K562 (cell line): ENCODE measurements at regions not wholly inside any gene's neighbourhood (a gene's known extent, or its start where the extent isn't known, plus 50 kb on each side); places are given as distances from the start of the nearest gene placed in this dataset.

Experiments
- ARID2 ChIP-seq: fragments of 450-650 bp; IDR thresholded peaks from 2 replicates; pipeline ENCODE4 v1.6.1; 2017; ENCODE audit warnings: antibody characterized with exemption, mild to moderate bottlenecking
- ATF7 ChIP-seq: fragments of 450-650 bp; IDR thresholded peaks from 2 replicates; pipeline ENCODE4 v1.7.1; 2014; ENCODE audit warnings: mild to moderate bottlenecking, moderate library complexity
- DDX20 ChIP-seq: fragments of 450-650 bp; IDR thresholded peaks from 2 replicates; pipeline ENCODE4 v1.6.1; 2016; ENCODE audit warnings: missing genetic modification characterization, low read depth, mild to moderate bottlenecking, missing compliant biosample characterization, moderate library complexity
- ELF2 ChIP-seq: fragments of 250-450 bp; sonication (Bioruptor Pico); IDR thresholded peaks from 2 replicates; pipeline ENCODE4 v1.5.0; 2021; ENCODE audit warnings: mild to moderate bottlenecking
- FOSL1 ChIP-seq: fragments of 200-800 bp; sonication (Bioruptor generic); conservative IDR thresholded peaks from 2 replicates; pipeline ENCODE4 v1.6.1; 2016; ENCODE audit warnings: missing genetic modification characterization, missing compliant biosample characterization
- FOXJ2 ChIP-seq: fragments of 200-800 bp; sonication (Bioruptor generic); IDR thresholded peaks from 2 replicates; pipeline ENCODE4 v1.6.1; 2016; ENCODE audit warnings: missing genetic modification characterization, missing compliant biosample characterization
- FOXO4 ChIP-seq: fragments of 450-650 bp; formaldehyde crosslinking; IDR thresholded peaks from 2 replicates; pipeline ENCODE4 v1.4.0; 2020; ENCODE audit warnings: mild to moderate bottlenecking, moderate library complexity
- GMEB1 ChIP-seq: fragments of 250-450 bp; sonication (Bioruptor Pico); IDR thresholded peaks from 2 replicates; pipeline ENCODE4 v1.4.0; 2020; ENCODE audit warnings: mild to moderate bottlenecking
- JUN ChIP-seq, 2 experiments: sonication (generic) in 1 of 2; formaldehyde crosslinking in 1 of 2; IDR thresholded peaks; 2 replicates each; pipeline versions ENCODE4 v1.6.1 to v1.8.0; 2012 to 2022; ENCODE audit warnings: borderline replicate concordance in 2 of 2, mild to moderate bottlenecking in 2 of 2, improper control_type of control experiment in 1 of 2, low read depth in 1 of 2, low read length in 1 of 2, missing genetic modification reagents in 1 of 2
- KLF16 ChIP-seq: IDR thresholded peaks from 2 replicates; pipeline ENCODE4 v1.6.1; 2016; ENCODE audit warnings: antibody characterized with exemption
- MEIS2 ChIP-seq: fragments of 450-650 bp; IDR thresholded peaks from 2 replicates; pipeline ENCODE4 v1.6.1; 2014; ENCODE audit warnings: mild to moderate bottlenecking; ENCODE audit not compliant: partially characterized antibody
- MTF1 ChIP-seq: fragments of 250-450 bp; sonication (Bioruptor Pico); IDR thresholded peaks from 2 replicates; pipeline ENCODE4 v1.9.0; 2021; ENCODE audit warnings: moderate library complexity, mild to moderate bottlenecking, inconsistent platforms, borderline replicate concordance
- POLR3G ChIP-seq: IDR thresholded peaks from 2 replicates; pipeline ENCODE4 v1.6.1; 2011; ENCODE audit not compliant: insufficient read length, insufficient replicate concordance; ENCODE audit errors: extremely low read depth
- PURB ChIP-seq: sonication (generic); formaldehyde crosslinking; IDR thresholded peaks from 2 replicates; pipeline ENCODE4 v1.9.0; 2021; ENCODE audit warnings: low read depth, mild to moderate bottlenecking, missing genetic modification reagents
- SMARCE1 ChIP-seq: fragments of 450-650 bp; IDR thresholded peaks from 2 replicates; pipeline ENCODE4 v1.7.1; 2016; ENCODE audit warnings: mild to moderate bottlenecking
- SP2 ChIP-seq: IDR thresholded peaks from 2 replicates; pipeline ENCODE4 v1.6.1; 2011; ENCODE audit warnings: mild to moderate bottlenecking, low read depth, low read length, moderate library complexity; ENCODE audit not compliant: poor library complexity, severe bottlenecking; ENCODE audit errors: extremely low read depth
- TAL1 ChIP-seq: fragments of 450-650 bp; IDR thresholded peaks from 2 replicates; pipeline ENCODE4 v1.6.1; 2016; ENCODE audit warnings: mild to moderate bottlenecking
- TBL1XR1 ChIP-seq, 2 experiments: IDR thresholded peaks; 2 replicates each; pipeline ENCODE4 v1.6.1; 2012; ENCODE audit warnings: improper control_type of control experiment in 2 of 2, low read length in 2 of 2, mild to moderate bottlenecking in 1 of 2
- TSC22D4 ChIP-seq: fragments of 450-650 bp; IDR thresholded peaks from 2 replicates; pipeline ENCODE4 v1.6.1; 2016; ENCODE audit warnings: missing genetic modification characterization, missing biosample characterization, control low read depth
- ZNF592 ChIP-seq: fragments of 450-650 bp; IDR thresholded peaks from 2 replicates; pipeline ENCODE4 v1.6.1; 2017; ENCODE audit warnings: antibody characterized with exemption, mild to moderate bottlenecking
- ZNF778 ChIP-seq: fragments of 450-650 bp; formaldehyde crosslinking; IDR thresholded peaks from 2 replicates; pipeline ENCODE4 v1.4.0; 2020; ENCODE audit warnings: mild to moderate bottlenecking, moderate library complexity

- TF ChIP-seq ATF7, result peak; percentile 90
- no peak for TF ChIP-seq FOXO4 (CRISPR knock-in tag)
- TF ChIP-seq PURB (CRISPR knock-in tag), result no peak
- TF ChIP-seq SP2, result no peak
- no peak for TF ChIP-seq ZNF778
- TF ChIP-seq FOSL1 (tag), result peak; percentile 40; the same call in 1 of the 2 replicates
- no peak for TF ChIP-seq DDX20 (tag)
- TF ChIP-seq POLR3G, result no peak
- no peak for TF ChIP-seq MTF1
- TF ChIP-seq FOXJ2 (tag), result peak; percentile 49; the same call in 1 of the 2 replicates
- peak; percentile 72; the same call in 1 of the 2 replicates for TF ChIP-seq SMARCE1
- 0 out of 2 replicates have a peak, but pooled peaks have one; percentile 19 for TF ChIP-seq JUN (IDR thresholded peaks at IDR 0.05; ENCODE audit: borderline replicate concordance, low read depth, low read length)
- TF ChIP-seq JUN (CRISPR knock-in tag; IDR thresholded peaks at IDR 0.05; ENCODE audit: borderline replicate concordance), result no peak
- TF ChIP-seq TSC22D4 (tag), result no peak
- peak; percentile 70 for TF ChIP-seq MEIS2
- no peak for TF ChIP-seq ZNF592
- TF ChIP-seq ELF2 (CRISPR knock-in tag), result no peak
- peak; percentile 73 for TF ChIP-seq TAL1
- TF ChIP-seq TBL1XR1 (IDR thresholded peaks at IDR 0.05; ENCODE audit: low read length in 2 of 2), result no peak
- TF ChIP-seq ARID2, result no peak
- 0 out of 2 replicates have a peak, but pooled peaks have one; percentile 25 for TF ChIP-seq KLF16
- no peak for TF ChIP-seq GMEB1 (CRISPR knock-in tag)
Observed at GRCh38 chr15:58249646-58250312, 111.6 kb downstream of the AQP9 start (continued).
